T-helper 1 cell treated with Interleukin-12 subunit alpha and Interleukin-12 subunit beta and Interleukin-4 antibody, amounts not matched to agents 30 μg/mL and 1 μg/mL, for 36 hours (primary cell): ENCODE measurements at regions not wholly inside any gene's neighbourhood (a gene's known extent, or its start where the extent isn't known, plus 50 kb on each side); places are given as distances from the start of the nearest gene placed in this dataset.

ENCODE experiments used
- H3K27ac Mint-ChIP-seq: one replicate; pipeline ENCODE4 v1.8.0; 2021; ENCODE audit warnings: mild to moderate bottlenecking, mixed read lengths
- H3K27me3 Mint-ChIP-seq: one replicate; pipeline ENCODE4 v1.8.0; 2021; ENCODE audit warnings: low read depth, mixed read lengths
- H3K36me3 Mint-ChIP-seq: one replicate; pipeline ENCODE4 v1.8.0; 2021; ENCODE audit warnings: low read depth, mixed read lengths
- H3K4me1 Mint-ChIP-seq: one replicate; pipeline ENCODE4 v1.8.0; 2021; ENCODE audit warnings: low read depth, mixed read lengths
- H3K4me3 Mint-ChIP-seq: one replicate; pipeline ENCODE4 v1.8.0; 2021; ENCODE audit warnings: mild to moderate bottlenecking, moderate library complexity, mixed read lengths
- H3K9me3 Mint-ChIP-seq: one replicate; pipeline ENCODE4 v1.8.0; 2021; ENCODE audit warnings: mixed read lengths

- no peaks in the 10 kb centered on the region for H3K36me3 Mint-ChIP-seq
- no peak overlapping the region for H3K27ac Mint-ChIP-seq
- no peak overlapping the region for H3K4me3 Mint-ChIP-seq
- H3K9me3 Mint-ChIP-seq: peaks cover 3% of the 10 kb centered on the region
- no peaks in the 10 kb centered on the region for H3K27me3 Mint-ChIP-seq
- no peaks in the 10 kb centered on the region for H3K4me1 Mint-ChIP-seq
Measured at GRCh38 chr4:4808086-4808485, 51.4 kb upstream of the MSX1 start.

DNA sequence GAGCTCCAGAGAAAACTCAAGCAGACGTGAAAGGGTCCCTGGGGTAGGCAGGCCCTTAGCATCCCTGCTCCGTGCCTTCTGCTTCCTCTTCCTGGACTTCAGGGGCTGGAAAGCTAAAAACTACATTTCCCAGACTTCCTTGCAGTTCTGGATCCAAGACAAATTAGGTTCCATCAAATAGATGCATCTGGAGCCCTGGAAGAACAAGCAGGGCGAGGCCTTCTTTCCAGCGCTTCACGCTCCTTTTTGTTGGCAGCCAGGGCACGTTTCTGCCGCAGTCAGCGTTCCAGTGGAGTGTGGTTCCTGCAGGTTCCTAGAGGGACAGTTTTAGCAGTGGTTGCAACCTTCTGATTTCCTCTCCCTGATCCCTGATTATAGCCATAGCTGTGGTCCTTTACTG is 53.6 kb upstream of the MSX1 start:
- H3K36me3 Mint-ChIP-seq: no peaks in the 10 kb centered on the region

DNA sequence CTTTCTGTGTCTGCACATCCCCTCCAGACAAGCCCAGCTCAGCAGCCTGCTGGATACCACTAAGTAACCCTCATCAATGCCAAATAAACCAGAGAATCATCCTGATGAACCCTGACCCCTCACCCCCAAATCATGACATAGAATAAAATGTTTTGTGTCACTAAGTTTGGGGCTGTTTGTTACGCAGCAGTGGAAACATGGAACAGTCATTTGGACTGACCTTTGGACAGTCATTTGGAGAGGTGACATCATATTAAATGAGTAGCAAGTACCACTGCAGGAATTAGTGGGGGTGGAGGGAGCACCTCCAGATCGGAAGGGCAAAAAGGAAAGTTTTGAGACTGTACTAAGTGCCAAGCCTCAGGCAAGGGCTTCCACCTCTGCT is 55.6 kb upstream of the MSX1 start:
- Mint-ChIP-seq H3K4me1 (no peaks in the 10 kb centered on the region), H3K36me3 (no peaks in the 10 kb centered on the region), H3K27me3 (no peaks in the 10 kb centered on the region), H3K4me3 (no peak overlapping the region), H3K9me3 (no peaks in the 10 kb centered on the region), H3K27ac (no peak overlapping the region)

More for the DNA sequence above, 53.6 kb upstream of the MSX1 start:
- Mint-ChIP-seq H3K27me3 (no peaks in the 10 kb centered on the region), H3K9me3 (no peaks in the 10 kb centered on the region), H3K4me1 (no peaks in the 10 kb centered on the region), H3K27ac (no peak overlapping the region), H3K4me3 (no peak overlapping the region)

DNA sequence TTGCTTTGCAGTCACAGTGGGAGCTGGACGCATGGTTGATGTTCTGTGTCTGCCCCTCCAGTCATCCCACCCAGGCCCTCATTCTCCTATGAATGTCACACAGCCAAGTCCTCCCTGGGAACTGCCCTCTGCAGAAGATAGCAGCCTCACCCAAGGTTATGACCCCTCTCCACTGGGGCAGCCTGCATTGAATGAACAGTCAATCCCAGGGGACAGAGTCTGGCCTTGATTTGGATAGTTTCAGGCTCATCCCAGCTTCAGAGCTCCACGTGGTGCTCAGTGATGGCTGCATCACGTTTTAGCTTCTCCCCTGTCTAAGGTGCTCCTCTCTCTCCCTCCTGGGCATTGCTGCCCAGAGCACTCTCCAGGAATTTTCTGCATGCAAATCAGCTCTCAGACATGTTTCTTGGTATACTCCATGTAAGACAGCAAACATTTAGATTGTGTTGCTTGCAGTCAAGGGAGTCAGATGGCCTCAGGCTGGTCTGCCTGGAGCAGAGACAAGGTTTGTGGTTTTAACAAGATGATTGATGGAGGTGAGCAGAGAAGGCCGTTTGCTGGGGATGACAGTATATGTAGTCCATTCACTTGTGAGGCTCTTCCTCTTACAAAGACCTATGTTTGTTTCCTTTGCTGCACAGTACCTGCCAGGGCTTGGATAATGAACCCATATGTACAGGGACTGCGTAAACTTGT is 56.1 kb upstream of the MSX1 start:
- H3K27ac Mint-ChIP-seq: no peak overlapping the region
- H3K9me3 Mint-ChIP-seq: no peaks in the 10 kb centered on the region
- H3K4me1 Mint-ChIP-seq: no peaks in the 10 kb centered on the region
- H3K27me3 Mint-ChIP-seq: no peaks in the 10 kb centered on the region
- no peak overlapping the region for H3K4me3 Mint-ChIP-seq
- no peaks in the 10 kb centered on the region for H3K36me3 Mint-ChIP-seq

- H3K4me3 Mint-ChIP-seq: no peak overlapping the region
- no peaks in the 10 kb centered on the region for H3K4me1 Mint-ChIP-seq
- H3K36me3 Mint-ChIP-seq: no peaks in the 10 kb centered on the region
- H3K27ac Mint-ChIP-seq: no peak overlapping the region
- no peaks in the 10 kb centered on the region for H3K9me3 Mint-ChIP-seq
- H3K27me3 Mint-ChIP-seq: no peaks in the 10 kb centered on the region
Measured at GRCh38 chr4:4800646-4801408, 58.6 kb upstream of the MSX1 start.

GRCh38 chr4:4794421-4794820 is 65.0 kb upstream of the MSX1 start:
- Mint-ChIP-seq H3K4me1 (no peaks in the 10 kb centered on the region), H3K27ac (no peak overlapping the region), H3K9me3 (peaks cover 15% of the 10 kb centered on the region), H3K4me3 (no peak overlapping the region), H3K36me3 (no peaks in the 10 kb centered on the region), H3K27me3 (no peaks in the 10 kb centered on the region)

DNA sequence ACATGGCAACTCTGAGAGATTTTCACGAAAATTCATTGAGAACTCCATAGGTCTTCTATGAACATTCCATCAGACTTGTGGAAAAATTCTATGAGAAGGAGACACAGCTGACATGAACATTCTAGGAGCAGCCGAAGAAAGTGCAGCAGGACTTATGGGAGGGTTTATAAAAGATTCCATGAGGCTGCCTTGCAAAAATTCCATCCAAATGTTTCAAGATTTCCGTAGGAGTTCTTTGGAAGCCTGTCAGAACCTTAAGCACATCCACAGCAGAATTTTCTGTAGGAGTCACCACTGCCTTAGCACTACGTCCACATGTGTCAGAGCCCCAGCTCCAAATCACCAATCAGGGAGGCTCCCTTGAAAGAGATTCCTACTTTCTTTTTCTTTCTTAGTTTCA is 67.0 kb upstream of the MSX1 start:
- H3K4me1 Mint-ChIP-seq: peaks cover 3% of the 10 kb centered on the region
- H3K27me3 Mint-ChIP-seq: no peaks in the 10 kb centered on the region
- peaks cover 2% of the 10 kb centered on the region for H3K36me3 Mint-ChIP-seq
- no peak overlapping the region for H3K4me3 Mint-ChIP-seq
- peaks cover 27% of the 10 kb centered on the region for H3K9me3 Mint-ChIP-seq
- H3K27ac Mint-ChIP-seq: no peak overlapping the region

DNA sequence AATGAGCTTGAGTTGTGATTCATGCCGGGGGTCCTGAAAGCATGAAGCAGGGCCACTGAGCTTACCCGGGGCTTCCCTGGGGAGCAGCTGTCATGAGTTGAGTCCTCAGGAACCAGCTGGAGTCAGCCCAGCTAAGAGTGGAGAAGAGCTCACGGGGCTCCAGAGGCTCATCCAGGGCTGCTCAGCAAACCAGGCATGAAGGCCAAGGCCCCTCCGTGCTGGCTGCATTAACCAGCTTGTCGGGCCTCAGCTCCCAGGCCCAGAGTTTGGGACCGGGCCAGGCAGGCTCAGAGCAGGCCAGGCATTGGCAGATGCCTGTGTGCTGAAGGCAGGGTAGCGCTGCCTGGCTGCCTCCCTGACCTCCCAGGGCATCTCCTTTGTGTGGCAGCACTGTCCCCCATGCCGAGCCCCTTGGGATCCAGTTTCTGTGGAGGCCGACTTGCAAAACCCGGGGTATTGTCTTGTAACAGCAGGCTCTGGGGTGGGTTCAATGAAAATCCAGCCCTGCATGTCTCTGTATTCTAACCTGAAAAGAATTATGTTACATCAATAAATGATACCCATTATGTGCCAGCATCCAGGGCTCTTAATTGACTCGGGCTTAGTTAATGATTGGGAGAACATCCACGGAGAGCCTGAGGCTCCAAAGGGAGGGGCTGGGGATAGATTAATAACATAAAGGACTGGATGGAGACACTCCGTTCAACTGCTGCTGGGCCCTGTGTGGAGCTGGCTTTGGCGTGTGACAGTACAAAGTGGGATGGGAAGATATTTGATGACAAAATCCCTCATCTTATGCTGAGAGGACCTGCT is 68.0 kb upstream of the MSX1 start:
- Mint-ChIP-seq H3K9me3 (peaks cover 29% of the 10 kb centered on the region), H3K4me1 (peaks cover 3% of the 10 kb centered on the region), H3K4me3 (no peak overlapping the region), H3K27me3 (no peaks in the 10 kb centered on the region), H3K36me3 (peaks cover 2% of the 10 kb centered on the region), H3K27ac (no peak overlapping the region)

DNA sequence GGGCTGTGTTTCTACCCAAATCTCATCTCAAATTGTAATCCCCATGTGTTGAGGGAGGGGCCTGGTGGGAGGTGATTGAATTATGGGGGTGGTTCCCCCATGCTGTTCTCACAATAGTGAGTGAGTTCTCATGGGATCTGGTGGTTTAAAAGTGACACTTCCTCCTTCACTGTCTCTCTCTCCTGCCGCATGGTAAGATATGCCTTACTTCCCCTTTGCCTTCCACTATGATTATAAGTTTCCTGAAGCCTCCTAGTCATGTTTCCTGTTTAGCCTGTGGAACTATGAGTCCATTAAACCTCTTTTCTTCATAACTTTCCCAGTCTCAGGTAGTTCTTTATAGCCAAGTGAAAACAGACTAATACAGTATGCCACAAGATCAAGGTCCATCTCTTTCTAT is 70.0 kb upstream of the MSX1 start:
- no peak overlapping the region for H3K27ac Mint-ChIP-seq
- no peaks in the 10 kb centered on the region for H3K27me3 Mint-ChIP-seq
- H3K4me1 Mint-ChIP-seq: peaks cover 3% of the 10 kb centered on the region
- H3K36me3 Mint-ChIP-seq: peaks cover 2% of the 10 kb centered on the region
- peaks cover 29% of the 10 kb centered on the region for H3K9me3 Mint-ChIP-seq
- no peak overlapping the region for H3K4me3 Mint-ChIP-seq

GRCh38 chr4:4788573-4788972 is 70.9 kb upstream of the MSX1 start:
- peaks cover 2% of the 10 kb centered on the region for H3K36me3 Mint-ChIP-seq
- no peak overlapping the region for H3K4me3 Mint-ChIP-seq
- peaks cover 29% of the 10 kb centered on the region for H3K9me3 Mint-ChIP-seq
- no peaks in the 10 kb centered on the region for H3K27me3 Mint-ChIP-seq
- no peak overlapping the region for H3K27ac Mint-ChIP-seq
- peaks cover 3% of the 10 kb centered on the region for H3K4me1 Mint-ChIP-seq

DNA sequence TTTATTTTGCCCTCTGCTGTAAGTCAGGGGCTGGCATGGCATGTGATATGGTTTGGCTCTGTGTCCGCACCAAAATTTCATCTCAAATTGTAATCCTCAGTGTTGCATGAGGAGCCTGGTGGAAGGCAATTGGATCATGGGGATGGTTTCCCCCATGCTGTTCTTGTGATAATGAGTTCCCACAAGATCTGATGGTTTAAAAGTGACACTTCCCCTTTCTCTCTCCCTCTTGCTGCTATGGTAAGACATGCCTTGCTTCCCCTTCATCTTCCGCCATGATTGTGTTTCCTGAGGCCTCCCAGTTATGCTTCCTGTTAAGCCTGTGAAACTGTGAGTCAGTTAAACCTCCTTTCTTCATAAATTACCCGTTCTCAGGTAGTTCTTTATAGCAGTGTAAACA is 72.0 kb upstream of the MSX1 start:
- Mint-ChIP-seq H3K9me3 (peaks cover 23% of the 10 kb centered on the region), H3K4me3 (no peak overlapping the region), H3K27ac (no peak overlapping the region), H3K36me3 (peaks cover 2% of the 10 kb centered on the region), H3K27me3 (no peaks in the 10 kb centered on the region), H3K4me1 (peaks cover 3% of the 10 kb centered on the region)

- H3K27me3 Mint-ChIP-seq: no peaks in the 10 kb centered on the region
Measured at GRCh38 chr4:4784379-4784778, 75.1 kb upstream of the MSX1 start.

DNA sequence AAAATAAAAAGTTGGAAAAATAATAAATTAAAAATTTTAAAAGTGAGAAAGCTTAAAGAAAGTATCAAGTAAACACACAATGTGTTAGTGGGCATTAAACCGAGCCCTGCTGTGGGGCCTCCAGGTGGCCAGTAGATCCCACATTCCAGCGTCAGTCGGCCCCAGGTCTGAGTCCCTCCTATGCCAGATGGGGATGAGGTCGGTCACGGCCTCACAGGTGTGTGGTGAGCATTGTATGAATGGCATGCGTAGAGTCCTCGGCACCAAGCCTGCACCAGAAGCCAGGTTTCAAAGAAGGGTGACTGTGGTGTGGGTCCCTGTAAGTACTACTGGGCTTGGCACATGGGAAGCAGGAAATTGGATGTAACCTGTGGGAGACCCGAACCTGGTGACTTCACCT is 75.6 kb upstream of the MSX1 start:
- Mint-ChIP-seq H3K36me3 (peaks cover 2% of the 10 kb centered on the region), H3K9me3 (peaks cover 9% of the 10 kb centered on the region), H3K27ac (no peak overlapping the region), H3K4me1 (peaks cover 3% of the 10 kb centered on the region), H3K27me3 (no peaks in the 10 kb centered on the region), H3K4me3 (no peak overlapping the region)

More at GRCh38 chr4:4784379-4784778, 75.1 kb upstream of the MSX1 start:
- H3K9me3 Mint-ChIP-seq: peaks cover 14% of the 10 kb centered on the region
- H3K4me1 Mint-ChIP-seq: peaks cover 3% of the 10 kb centered on the region
- no peak overlapping the region for H3K27ac Mint-ChIP-seq
- no peak overlapping the region for H3K4me3 Mint-ChIP-seq
- H3K36me3 Mint-ChIP-seq: peaks cover 2% of the 10 kb centered on the region

GRCh38 chr4:4782969-4783368 is 76.5 kb upstream of the MSX1 start:
- H3K27me3 Mint-ChIP-seq: no peaks in the 10 kb centered on the region
- peaks cover 2% of the 10 kb centered on the region for H3K36me3 Mint-ChIP-seq
- no peak overlapping the region for H3K4me3 Mint-ChIP-seq
- peaks cover 7% of the 10 kb centered on the region for H3K9me3 Mint-ChIP-seq
- H3K4me1 Mint-ChIP-seq: peaks cover 3% of the 10 kb centered on the region
- H3K27ac Mint-ChIP-seq: no peak overlapping the region
